HEK293 (cell line): ENCODE measurements at regions not wholly inside any gene's neighbourhood (a gene's known extent, or its start where the extent isn't known, plus 50 kb on each side); places are given as distances from the start of the nearest gene placed in this dataset.

Experiments
- CTCF ChIA-PET: fragments of 350-600 bp; formaldehyde crosslinking; extraction: SDS; loops from one replicate; lab custom pipeline; 2021; ENCODE audit warnings: antibody characterized with exemption; lab: Yijun Ruan, JAX
- POLR2A ChIA-PET: fragments of 300-600 bp; formaldehyde crosslinking; extraction: SDS; loops from one replicate; lab custom pipeline; 2020; ENCODE audit warnings: antibody characterized with exemption, inconsistent platforms; lab: Yijun Ruan, JAX
- H3K27ac ChIP-seq: fragments of 200-500 bp; sonication (Bioruptor generic); 2 replicates; pipeline ENCODE4 v1.5.1; 2014; ENCODE audit warnings: low read depth, low read length, control low read depth, inconsistent platforms; ENCODE audit errors: extremely low read depth
- H3K36me3 ChIP-seq, 2 experiments: fragments of 200-500 bp in 1 of 2; sonication (Bioruptor generic) in 1 of 2; 1 replicate in 1 of 2; 2 replicates in 1 of 2; pipeline ENCODE4 v1.5.1; 2014 to 2017; ENCODE audit warnings: inconsistent platforms in 2 of 2, low read length in 2 of 2; ENCODE audit not compliant: control insufficient read depth in 2 of 2, insufficient read depth in 1 of 2
- H3K4me1 ChIP-seq: fragments of 200-500 bp; sonication (Bioruptor generic); 2 replicates; pipeline ENCODE4 v1.5.1; 2014; ENCODE audit warnings: mild to moderate bottlenecking, low read length, inconsistent platforms; ENCODE audit not compliant: control insufficient read depth, insufficient read depth
- H3K4me3 ChIP-seq: 2 replicates; pipeline ENCODE4 v1.5.1; 2011; ENCODE audit warnings: low read depth, mild to moderate bottlenecking, control low read depth, low read length, moderate library complexity
- H3K9me3 ChIP-seq: fragments of 200-500 bp; sonication (Bioruptor generic); 2 replicates; pipeline ENCODE4 v1.5.1; 2014; ENCODE audit warnings: low read depth, low read length, inconsistent platforms; ENCODE audit not compliant: control insufficient read depth, insufficient read depth
- GLIS2 ChIP-seq: fragments of 450-650 bp; formaldehyde crosslinking; IDR thresholded peaks from 2 replicates; pipeline ENCODE4 v1.5.1; 2016; ENCODE audit warnings: missing biosample characterization, missing genetic modification characterization
- KLF8 ChIP-seq: fragments of 450-650 bp; formaldehyde crosslinking; IDR thresholded peaks from 2 replicates; pipeline ENCODE4 v1.5.1; 2016; ENCODE audit warnings: missing biosample characterization, missing genetic modification characterization
- MEIS1 ChIP-seq: sonication (generic); formaldehyde crosslinking; IDR thresholded peaks from 2 replicates; pipeline ENCODE4 v1.8.1; 2022; ENCODE audit warnings: missing genetic modification reagents, mild to moderate bottlenecking, borderline replicate concordance
- OVOL3 ChIP-seq: fragments of 450-650 bp; formaldehyde crosslinking; IDR thresholded peaks from 2 replicates; pipeline ENCODE4 v1.5.1; 2016; ENCODE audit warnings: missing biosample characterization, missing genetic modification characterization
- SETDB1 ChIP-seq: IDR thresholded peaks from one replicate; pipeline ENCODE4 v1.6.1; 2017; ENCODE audit warnings: mild to moderate bottlenecking, low read length, moderate library complexity, mixed read lengths; ENCODE audit not compliant: insufficient read length
- SP2 ChIP-seq: fragments of 450-650 bp; formaldehyde crosslinking; IDR thresholded peaks from 2 replicates; pipeline ENCODE4 v1.5.1; 2016; ENCODE audit warnings: missing biosample characterization, missing genetic modification characterization
- ZBTB1 ChIP-seq: fragments of 450-650 bp; formaldehyde crosslinking; IDR thresholded peaks from 2 replicates; pipeline ENCODE4 v1.5.1; 2016; ENCODE audit warnings: missing biosample characterization, missing genetic modification characterization
- ZBTB20 ChIP-seq: fragments of 450-650 bp; formaldehyde crosslinking; IDR thresholded peaks from 2 replicates; pipeline ENCODE4 v1.5.1; 2016; ENCODE audit warnings: missing biosample characterization, missing genetic modification characterization
- ZBTB48 ChIP-seq: fragments of 450-650 bp; formaldehyde crosslinking; IDR thresholded peaks from 2 replicates; pipeline ENCODE4 v1.5.1; 2016; ENCODE audit warnings: missing biosample characterization, missing genetic modification characterization
- ZFP3 ChIP-seq: fragments of 450-650 bp; formaldehyde crosslinking; IDR thresholded peaks from 2 replicates; pipeline ENCODE4 v1.5.1; 2016; ENCODE audit warnings: low read depth, missing biosample characterization, missing genetic modification characterization
- ZFP69B ChIP-seq: fragments of 450-650 bp; formaldehyde crosslinking; IDR thresholded peaks from 2 replicates; pipeline ENCODE4 v1.5.1; 2016; ENCODE audit warnings: missing biosample characterization, missing genetic modification characterization
- ZNF138 ChIP-seq: fragments of 450-650 bp; formaldehyde crosslinking; IDR thresholded peaks from 2 replicates; pipeline ENCODE4 v1.5.1; 2016; ENCODE audit warnings: missing biosample characterization, missing genetic modification characterization, borderline replicate concordance
- ZNF155 ChIP-seq: fragments of 450-650 bp; formaldehyde crosslinking; IDR thresholded peaks from 2 replicates; pipeline ENCODE4 v1.5.1; 2016; ENCODE audit warnings: missing biosample characterization, missing genetic modification characterization
- ZNF157 ChIP-seq: fragments of 450-650 bp; formaldehyde crosslinking; IDR thresholded peaks from 2 replicates; pipeline ENCODE4 v1.5.1; 2016; ENCODE audit warnings: missing biosample characterization, missing genetic modification characterization
- ZNF202 ChIP-seq: fragments of 450-650 bp; formaldehyde crosslinking; IDR thresholded peaks from 2 replicates; pipeline ENCODE4 v1.5.1; 2016; ENCODE audit warnings: missing biosample characterization, missing genetic modification characterization, borderline replicate concordance
- ZNF292 ChIP-seq: fragments of 450-650 bp; formaldehyde crosslinking; IDR thresholded peaks from 2 replicates; pipeline ENCODE4 v1.5.1; 2016; ENCODE audit warnings: low read depth, missing biosample characterization, missing genetic modification characterization, borderline replicate concordance
- ZNF335 ChIP-seq: fragments of 450-650 bp; formaldehyde crosslinking; conservative IDR thresholded peaks from 2 replicates; pipeline ENCODE4 v1.5.1; 2016; ENCODE audit warnings: missing biosample characterization, missing genetic modification characterization
- ZNF404 ChIP-seq: fragments of 450-650 bp; formaldehyde crosslinking; IDR thresholded peaks from 2 replicates; pipeline ENCODE4 v1.5.1; 2017; ENCODE audit warnings: missing biosample characterization, missing genetic modification characterization
- ZNF544 ChIP-seq: fragments of 450-650 bp; formaldehyde crosslinking; IDR thresholded peaks from 2 replicates; pipeline ENCODE4 v1.5.0; 2017; ENCODE audit warnings: missing biosample characterization, missing genetic modification characterization
- ZNF561 ChIP-seq: fragments of 450-650 bp; IDR thresholded peaks from 2 replicates; pipeline ENCODE4 v1.5.1; 2018; ENCODE audit warnings: missing biosample characterization, missing genetic modification characterization, borderline replicate concordance
- ZNF621 ChIP-seq: fragments of 450-650 bp; formaldehyde crosslinking; IDR thresholded peaks from 2 replicates; pipeline ENCODE4 v1.5.1; 2017; ENCODE audit warnings: missing biosample characterization, missing genetic modification characterization
- ZNF623 ChIP-seq: fragments of 450-650 bp; formaldehyde crosslinking; IDR thresholded peaks from 2 replicates; pipeline ENCODE4 v1.5.1; 2016; ENCODE audit warnings: missing biosample characterization, missing genetic modification characterization
- ZNF677 ChIP-seq: fragments of 450-650 bp; IDR thresholded peaks from 2 replicates; pipeline ENCODE4 v1.5.0; 2018; ENCODE audit warnings: missing biosample characterization, mild to moderate bottlenecking, missing genetic modification characterization, moderate library complexity
- ZNF76 ChIP-seq: fragments of 450-650 bp; formaldehyde crosslinking; IDR thresholded peaks from 2 replicates; pipeline ENCODE4; 2016; ENCODE audit warnings: low read depth, missing biosample characterization, missing genetic modification characterization, borderline replicate concordance
- ZSCAN23 ChIP-seq: fragments of 450-650 bp; formaldehyde crosslinking; IDR thresholded peaks from 2 replicates; pipeline ENCODE4 v1.5.1; 2016; ENCODE audit warnings: missing biosample characterization, missing genetic modification characterization
- TF ChIP-seq, protein P1 (sequence below): fragments of 450-650 bp; formaldehyde crosslinking; IDR thresholded peaks from 2 replicates; pipeline ENCODE4 v1.5.1; 2016; ENCODE audit warnings: missing biosample characterization, missing genetic modification characterization
- TF ChIP-seq, protein P2 (sequence below): fragments of 450-650 bp; formaldehyde crosslinking; IDR thresholded peaks from 2 replicates; pipeline ENCODE4 v1.5.1; 2017; ENCODE audit warnings: missing biosample characterization, missing genetic modification characterization
- TF ChIP-seq, protein P3 (sequence below): fragments of 450-650 bp; formaldehyde crosslinking; IDR thresholded peaks from 2 replicates; pipeline ENCODE4 v1.5.1; 2017; ENCODE audit warnings: missing biosample characterization, missing genetic modification characterization
- TF ChIP-seq, protein P4 (sequence below): IDR thresholded peaks from 2 replicates; pipeline ENCODE4 v1.6.1; 2011; ENCODE audit warnings: mild to moderate bottlenecking, low read depth, low read length, borderline replicate concordance

DNA sequence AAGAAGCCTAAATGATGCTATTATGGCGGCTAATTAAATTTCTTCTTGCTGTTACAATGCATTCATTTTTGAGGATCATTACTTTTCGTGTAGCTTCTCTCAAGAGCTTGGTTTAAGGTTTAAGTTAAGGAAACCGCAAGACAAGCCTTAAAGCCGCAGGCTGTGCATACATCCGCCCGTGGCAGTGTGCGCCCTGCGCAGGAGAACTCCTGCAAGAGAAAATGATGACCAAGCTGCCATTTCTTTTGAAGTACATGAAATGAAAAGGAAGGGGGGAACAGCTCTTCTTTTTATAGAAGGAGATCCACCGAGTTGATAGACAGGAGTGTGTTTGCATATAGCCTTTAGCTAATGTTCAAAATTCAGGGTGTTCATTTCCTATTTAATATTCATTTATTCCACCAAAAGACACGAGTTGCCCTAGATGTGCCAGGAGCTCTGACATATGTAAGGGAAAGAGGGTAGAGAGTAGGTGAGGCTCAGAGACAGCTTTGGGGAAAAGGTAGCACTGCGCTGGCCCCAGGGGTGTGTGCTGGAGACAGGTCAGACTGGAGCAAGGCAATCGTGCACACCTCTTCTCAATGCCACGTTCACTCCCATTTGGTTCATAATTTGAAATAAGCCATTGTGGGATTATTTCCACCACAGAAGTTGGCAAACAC is 112.1 kb upstream of the LDB2 start:
- TF ChIP-seq SETDB1 (no peak), ZBTB20 (no peak), GLIS2 (tag by site-specific recombination) (no peak), ZNF76 (tag by site-specific recombination) (no peak), ZNF335 (no peak), KLF8 (tag by site-specific recombination) (no peak), ZNF677 (tag by site-specific recombination) (no peak), SP2 (no peak), ZNF621 (tag by site-specific recombination) (no peak), ZNF155 (tag by site-specific recombination) (no peak)
- TF ChIP-seq, protein P1, sequence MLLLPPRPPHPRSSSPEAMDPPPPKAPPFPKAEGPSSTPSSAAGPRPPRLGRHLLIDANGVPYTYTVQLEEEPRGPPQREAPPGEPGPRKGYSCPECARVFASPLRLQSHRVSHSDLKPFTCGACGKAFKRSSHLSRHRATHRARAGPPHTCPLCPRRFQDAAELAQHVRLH (tag by site-specific recombination): no peak
- Histone ChIP-seq H3K36me3 (no peaks in the 10 kb centered on the region), H3K9me3 (no peaks in the 10 kb centered on the region), H3K4me1 (no peaks in the 10 kb centered on the region), H3K4me3 (no peak overlapping the region), H3K27ac (no peak overlapping the region)
- ChIA-PET POLR2A (no interaction called here), CTCF (no interaction called here)

DNA sequence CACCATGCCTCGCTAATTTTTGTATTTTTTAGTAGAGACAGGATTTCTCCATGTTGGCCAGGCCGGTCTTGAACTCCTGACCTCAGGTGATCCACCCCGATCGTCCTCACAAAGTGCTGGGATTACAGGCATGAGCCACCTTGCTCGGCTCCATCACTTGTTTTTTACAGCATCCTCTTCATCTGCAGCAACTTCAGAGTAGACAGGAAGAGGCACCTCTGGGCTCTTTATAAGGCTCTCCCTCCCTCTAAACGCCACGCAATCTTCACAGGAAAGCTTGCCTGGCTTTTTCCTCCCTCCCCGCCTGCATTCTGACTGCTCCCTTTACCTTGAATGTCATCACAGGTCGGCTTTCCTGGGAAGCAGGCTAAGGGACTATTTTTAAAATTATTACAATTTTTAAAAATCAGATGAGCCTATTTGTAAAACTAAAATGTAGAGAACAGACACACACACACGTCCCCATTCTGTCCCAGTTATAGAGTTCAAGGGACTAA is 111.5 kb upstream of the LDB2 start:
- H3K36me3 ChIP-seq: no peaks in the 10 kb centered on the region
- POLR2A ChIA-PET: no interaction called here
- no peaks in the 10 kb centered on the region for H3K9me3 ChIP-seq
- no peaks in the 10 kb centered on the region for H3K4me1 ChIP-seq
- no peak overlapping the region for H3K27ac ChIP-seq
- no peak for TF ChIP-seq ZBTB1 (tag by site-specific recombination)
- no peak for TF ChIP-seq ZNF404 (tag by site-specific recombination)
- TF ChIP-seq ZBTB48 (tag by site-specific recombination): no peak
- no peak for TF ChIP-seq ZNF561 (tag by site-specific recombination)
- TF ChIP-seq ZNF155 (tag by site-specific recombination): no peak
- TF ChIP-seq ZFP69B: no peak
- TF ChIP-seq ZNF292 (tag by site-specific recombination): no peak
- no peak for TF ChIP-seq ZFP3
- TF ChIP-seq, protein P2, sequence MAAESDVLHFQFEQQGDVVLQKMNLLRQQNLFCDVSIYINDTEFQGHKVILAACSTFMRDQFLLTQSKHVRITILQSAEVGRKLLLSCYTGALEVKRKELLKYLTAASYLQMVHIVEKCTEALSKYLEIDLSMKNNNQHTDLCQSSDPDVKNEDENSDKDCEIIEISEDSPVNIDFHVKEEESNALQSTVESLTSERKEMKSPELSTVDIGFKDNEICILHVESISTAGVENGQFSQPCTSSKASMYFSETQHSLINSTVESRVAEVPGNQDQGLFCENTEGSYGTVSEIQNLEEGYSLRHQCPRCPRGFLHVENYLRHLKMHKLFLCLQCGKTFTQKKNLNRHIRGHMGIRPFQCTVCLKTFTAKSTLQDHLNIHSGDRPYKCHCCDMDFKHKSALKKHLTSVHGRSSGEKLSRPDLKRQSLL (tag by site-specific recombination): no peak
- no peak for TF ChIP-seq ZNF138
- no peak overlapping the region for H3K4me3 ChIP-seq
- CTCF ChIA-PET: no interaction called here

DNA sequence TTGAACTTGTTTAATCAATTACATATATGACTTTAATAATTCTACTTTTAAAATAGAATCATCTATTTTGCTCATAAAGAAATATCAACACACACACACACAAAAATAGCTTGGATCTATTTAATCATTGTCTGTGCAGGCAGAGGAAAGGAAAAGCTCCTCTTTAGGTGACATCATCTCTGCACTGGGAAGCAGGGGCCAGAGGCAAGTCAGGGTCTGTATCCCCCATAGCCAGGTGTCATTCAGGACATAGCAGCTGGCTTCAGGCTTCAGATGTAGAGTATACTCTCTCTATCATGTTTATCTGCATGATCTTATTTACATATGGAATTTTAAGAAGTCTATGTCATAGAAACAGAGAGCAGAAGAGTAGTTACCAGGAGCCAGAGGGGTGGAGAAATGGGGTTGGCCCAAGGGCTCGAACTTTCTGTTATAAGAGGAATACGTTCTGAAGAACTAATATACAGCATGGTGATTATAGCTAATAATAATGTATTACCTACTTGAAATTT is 110.4 kb upstream of the LDB2 start:
- CTCF ChIA-PET: no interaction called here
- Histone ChIP-seq H3K9me3 (no peaks in the 10 kb centered on the region), H3K27ac (no peak overlapping the region), H3K4me1 (no peaks in the 10 kb centered on the region), H3K36me3 (no peaks in the 10 kb centered on the region), H3K4me3 (no peak overlapping the region)
- POLR2A ChIA-PET: no interaction called here
- TF ChIP-seq ZNF157 (tag by site-specific recombination) (no peak), OVOL3 (tag by site-specific recombination) (no peak), ZNF544 (no peak), ZNF202 (no peak), ZNF623 (tag by site-specific recombination) (no peak), ZSCAN23 (tag by site-specific recombination) (no peak), MEIS1 (no peak)
- TF ChIP-seq, protein P3, sequence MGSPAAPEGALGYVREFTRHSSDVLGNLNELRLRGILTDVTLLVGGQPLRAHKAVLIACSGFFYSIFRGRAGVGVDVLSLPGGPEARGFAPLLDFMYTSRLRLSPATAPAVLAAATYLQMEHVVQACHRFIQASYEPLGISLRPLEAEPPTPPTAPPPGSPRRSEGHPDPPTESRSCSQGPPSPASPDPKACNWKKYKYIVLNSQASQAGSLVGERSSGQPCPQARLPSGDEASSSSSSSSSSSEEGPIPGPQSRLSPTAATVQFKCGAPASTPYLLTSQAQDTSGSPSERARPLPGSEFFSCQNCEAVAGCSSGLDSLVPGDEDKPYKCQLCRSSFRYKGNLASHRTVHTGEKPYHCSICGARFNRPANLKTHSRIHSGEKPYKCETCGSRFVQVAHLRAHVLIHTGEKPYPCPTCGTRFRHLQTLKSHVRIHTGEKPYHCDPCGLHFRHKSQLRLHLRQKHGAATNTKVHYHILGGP: no peak
- TF ChIP-seq, protein P4, sequence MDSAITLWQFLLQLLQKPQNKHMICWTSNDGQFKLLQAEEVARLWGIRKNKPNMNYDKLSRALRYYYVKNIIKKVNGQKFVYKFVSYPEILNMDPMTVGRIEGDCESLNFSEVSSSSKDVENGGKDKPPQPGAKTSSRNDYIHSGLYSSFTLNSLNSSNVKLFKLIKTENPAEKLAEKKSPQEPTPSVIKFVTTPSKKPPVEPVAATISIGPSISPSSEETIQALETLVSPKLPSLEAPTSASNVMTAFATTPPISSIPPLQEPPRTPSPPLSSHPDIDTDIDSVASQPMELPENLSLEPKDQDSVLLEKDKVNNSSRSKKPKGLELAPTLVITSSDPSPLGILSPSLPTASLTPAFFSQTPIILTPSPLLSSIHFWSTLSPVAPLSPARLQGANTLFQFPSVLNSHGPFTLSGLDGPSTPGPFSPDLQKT: no peak
